Muscle layer of colon (tissue), 2 donors: ENCODE measurements at regions not wholly inside any gene's neighbourhood (a gene's known extent, or its start where the extent isn't known, plus 50 kb on each side); places are given as distances from the start of the nearest gene placed in this dataset.
A peak's percentile ranks its signal among the peaks of the same experiment; 100 is the strongest.

Experiments used
- H3K27ac ChIP-seq: one replicate; pipeline ENCODE4 v1.7.0; 2013; ENCODE audit warnings: low read depth, mild to moderate bottlenecking, low read length, moderate library complexity
- H3K27me3 ChIP-seq, 2 donors: one replicate each; pipeline ENCODE4 v1.7.0; 2013; ENCODE audit warnings: low read length in 2 of 2, mild to moderate bottlenecking in 2 of 2; ENCODE audit not compliant: insufficient read depth in 2 of 2, control insufficient read depth in 1 of 2
- H3K36me3 ChIP-seq: one replicate; pipeline ENCODE4 v1.7.0; 2013; ENCODE audit warnings: mild to moderate bottlenecking, low read length; ENCODE audit not compliant: insufficient read depth
- H3K4me1 ChIP-seq: one replicate; pipeline ENCODE4 v1.7.0; 2013; ENCODE audit warnings: mild to moderate bottlenecking, low read length; ENCODE audit not compliant: insufficient read depth
- H3K4me3 ChIP-seq, 2 donors: one replicate each; pipeline ENCODE4 v1.7.0; 2013; ENCODE audit warnings: low read length in 2 of 2, low read depth in 1 of 2, mild to moderate bottlenecking in 1 of 2, moderate library complexity in 1 of 2
- H3K9ac ChIP-seq: one replicate; pipeline ENCODE4 v1.7.0; 2013; ENCODE audit warnings: low read length
- H3K9me3 ChIP-seq: one replicate; pipeline ENCODE4 v1.7.0; 2013; ENCODE audit warnings: mild to moderate bottlenecking, low read length
- donor health status: abdominal sarcoma.
- donor health status: Adenocarcinoma of cecum.

- H3K9ac ChIP-seq: no peak overlapping the region
- no peak overlapping the region for H3K27ac ChIP-seq
- no peaks in the 10 kb centered on the region for H3K27me3 ChIP-seq
- H3K9me3 ChIP-seq: no peaks in the 10 kb centered on the region
- H3K36me3 ChIP-seq: peaks cover 4% of the 10 kb centered on the region
- peaks cover 16% of the 10 kb centered on the region for H3K4me1 ChIP-seq
- no peak overlapping the region for H3K4me3 ChIP-seq
Observed at GRCh38 chr1:222950892-222951291, 136.1 kb downstream of the DISP1 start.

GRCh38 chr1:222953585-222953984 lies 138.7 kb downstream of the DISP1 start:
- peak overlapping the region; percentile 28 for H3K27ac ChIP-seq

GRCh38 chr1:222955964-222956363 lies 141.1 kb downstream of the DISP1 start:
- H3K4me1 ChIP-seq: peaks cover 16% of the 10 kb centered on the region
- no peaks in the 10 kb centered on the region for H3K36me3 ChIP-seq
- H3K27ac ChIP-seq: no peak overlapping the region
- H3K4me3 ChIP-seq: no peak overlapping the region
- H3K9me3 ChIP-seq: no peaks in the 10 kb centered on the region
- no peak overlapping the region for H3K9ac ChIP-seq
- no peaks in the 10 kb centered on the region for H3K27me3 ChIP-seq

More at GRCh38 chr1:222953585-222953984, 138.7 kb downstream of the DISP1 start:
- Histone ChIP-seq H3K9ac (no peak overlapping the region), H3K4me3 (no peak overlapping the region), H3K4me1 (peaks cover 16% of the 10 kb centered on the region), H3K36me3 (no peaks in the 10 kb centered on the region), H3K9me3 (no peaks in the 10 kb centered on the region), H3K27me3 (no peaks in the 10 kb centered on the region)

- H3K36me3 ChIP-seq: no peaks in the 10 kb centered on the region
- no peaks in the 10 kb centered on the region for H3K9me3 ChIP-seq
- peaks cover 16% of the 10 kb centered on the region for H3K4me1 ChIP-seq
- no peaks in the 10 kb centered on the region for H3K27me3 ChIP-seq
- no peak overlapping the region for H3K27ac ChIP-seq
- no peak overlapping the region for H3K9ac ChIP-seq
- no peak overlapping the region for H3K4me3 ChIP-seq
Observed at GRCh38 chr1:222956601-222957000, 141.8 kb downstream of the DISP1 start.

GRCh38 chr1:222967466-222968240 lies 152.8 kb downstream of the DISP1 start:
- H3K9ac ChIP-seq: no peak overlapping the region
- H3K4me3 ChIP-seq: no peak overlapping the region
- peaks cover 2% of the 10 kb centered on the region for H3K4me1 ChIP-seq
- H3K9me3 ChIP-seq: no peaks in the 10 kb centered on the region
- no peaks in the 10 kb centered on the region for H3K36me3 ChIP-seq
- no peaks in the 10 kb centered on the region for H3K27me3 ChIP-seq
- H3K27ac ChIP-seq: no peak overlapping the region

GRCh38 chr1:222970040-222970439 lies 155.2 kb downstream of the DISP1 start:
- no peak overlapping the region for H3K27ac ChIP-seq
- no peaks in the 10 kb centered on the region for H3K36me3 ChIP-seq
- no peaks in the 10 kb centered on the region for H3K27me3 ChIP-seq
- H3K4me1 ChIP-seq: peaks cover 15% of the 10 kb centered on the region
- H3K9me3 ChIP-seq: no peaks in the 10 kb centered on the region
- no peak overlapping the region for H3K9ac ChIP-seq
- no peak overlapping the region for H3K4me3 ChIP-seq

- Histone ChIP-seq H3K9me3 (no peaks in the 10 kb centered on the region), H3K4me3 (no peak overlapping the region), H3K9ac (no peak overlapping the region), H3K27ac (no peak overlapping the region), H3K4me1 (peaks cover 22% of the 10 kb centered on the region), H3K36me3 (no peaks in the 10 kb centered on the region), H3K27me3 (no peaks in the 10 kb centered on the region)
Observed at GRCh38 chr1:222970711-222971110, 155.9 kb downstream of the DISP1 start.

- H3K36me3 ChIP-seq: no peaks in the 10 kb centered on the region
- peaks cover 26% of the 10 kb centered on the region for H3K4me1 ChIP-seq
- no peak overlapping the region for H3K4me3 ChIP-seq
- no peaks in the 10 kb centered on the region for H3K27me3 ChIP-seq
- no peak overlapping the region for H3K9ac ChIP-seq
- H3K27ac ChIP-seq: no peak overlapping the region
- H3K9me3 ChIP-seq: no peaks in the 10 kb centered on the region
Observed at GRCh38 chr1:222971146-222971545, 156.3 kb downstream of the DISP1 start.

- no peak overlapping the region for H3K9ac ChIP-seq
- H3K36me3 ChIP-seq: no peaks in the 10 kb centered on the region
- H3K4me3 ChIP-seq: no peak overlapping the region
- no peaks in the 10 kb centered on the region for H3K9me3 ChIP-seq
- H3K27ac ChIP-seq: peak overlapping the region; percentile 62
- H3K4me1 ChIP-seq: peaks cover 33% of the 10 kb centered on the region
- no peaks in the 10 kb centered on the region for H3K27me3 ChIP-seq
Observed at GRCh38 chr1:222973561-222973960, 158.7 kb downstream of the DISP1 start.

GRCh38 chr1:222974496-222974895 lies 159.7 kb downstream of the DISP1 start:
- H3K27ac ChIP-seq: peak overlapping the region; percentile 62
- H3K27me3 ChIP-seq: no peaks in the 10 kb centered on the region
- H3K9me3 ChIP-seq: no peaks in the 10 kb centered on the region
- no peaks in the 10 kb centered on the region for H3K36me3 ChIP-seq
- no peak overlapping the region for H3K4me3 ChIP-seq
- H3K9ac ChIP-seq: no peak overlapping the region
- peaks cover 35% of the 10 kb centered on the region for H3K4me1 ChIP-seq

- Histone ChIP-seq H3K9me3 (no peaks in the 10 kb centered on the region), H3K27ac (peak overlapping the region; percentile 61), H3K9ac (no peak overlapping the region), H3K4me3 (no peak overlapping the region), H3K36me3 (no peaks in the 10 kb centered on the region), H3K27me3 (no peaks in the 10 kb centered on the region), H3K4me1 (peaks cover 43% of the 10 kb centered on the region)
Observed at GRCh38 chr1:222975472-222976122, 160.8 kb downstream of the DISP1 start.

GRCh38 chr1:222976453-222976852 lies 161.6 kb downstream of the DISP1 start:
- H3K4me1 ChIP-seq: peaks cover 51% of the 10 kb centered on the region
- H3K27me3 ChIP-seq: no peaks in the 10 kb centered on the region
- H3K9ac ChIP-seq: no peak overlapping the region
- no peaks in the 10 kb centered on the region for H3K9me3 ChIP-seq
- H3K36me3 ChIP-seq: no peaks in the 10 kb centered on the region
- H3K27ac ChIP-seq: peak overlapping the region; percentile 61
- no peak overlapping the region for H3K4me3 ChIP-seq
